ENCODE measurements at regions not wholly inside any gene's neighbourhood (a gene's known extent, or its start where the extent isn't known, plus 50 kb on each side); places are given as distances from the start of the nearest gene placed in this dataset.
A peak's percentile ranks its signal among the peaks of the same experiment; 100 is the strongest.

- no peak overlapping the region for H3K27ac Mint-ChIP-seq
- no peaks in the 10 kb centered on the region for H3K4me1 Mint-ChIP-seq
- DNase-seq = no peak
- no peaks in the 10 kb centered on the region for H3K36me3 Mint-ChIP-seq
- peaks cover 0 to 4% of the 10 kb centered on the region in 2 donors for H3K27me3 Mint-ChIP-seq
- no peaks in the 10 kb centered on the region for H3K9me3 Mint-ChIP-seq
- peak in 1 of 2 donors; percentile 42 for ATAC-seq (replicated peaks)
- H3K4me3 Mint-ChIP-seq = no peak overlapping the region
Observed at GRCh38 chr4:123871341-123871740, 474.7 kb downstream of the SPRY1 start.

- H3K27ac Mint-ChIP-seq = no peak overlapping the region
- ATAC-seq (replicated peaks) (no peak), DNase-seq (no peak)
- H3K36me3 Mint-ChIP-seq = no peaks in the 10 kb centered on the region
- H3K4me1 Mint-ChIP-seq = no peaks in the 10 kb centered on the region
- peaks cover 0 to 4% of the 10 kb centered on the region in 2 donors for H3K27me3 Mint-ChIP-seq
- no peak overlapping the region for H3K4me3 Mint-ChIP-seq
- no peaks in the 10 kb centered on the region for H3K9me3 Mint-ChIP-seq
Observed at GRCh38 chr4:123874063-123874462, 477.5 kb downstream of the SPRY1 start.

GRCh38 chr4:123876143-123876542 lies 479.5 kb downstream of the SPRY1 start:
- Mint-ChIP-seq H3K4me3 (no peak overlapping the region), H3K36me3 (no peaks in the 10 kb centered on the region), H3K9me3 (no peaks in the 10 kb centered on the region), H3K4me1 (no peaks in the 10 kb centered on the region), H3K27me3 (peaks cover 0 to 3% of the 10 kb centered on the region in 2 donors), H3K27ac (no peak overlapping the region)
- no peak for ATAC-seq (replicated peaks)
- no peak for DNase-seq

GRCh38 chr4:123876671-123877101 lies 480.1 kb downstream of the SPRY1 start:
- H3K9me3 Mint-ChIP-seq = no peaks in the 10 kb centered on the region
- DNase-seq (no peak), ATAC-seq (replicated peaks) (no peak)
- H3K4me1 Mint-ChIP-seq = no peaks in the 10 kb centered on the region
- H3K4me3 Mint-ChIP-seq = no peak overlapping the region
- H3K27ac Mint-ChIP-seq = no peak overlapping the region
- H3K36me3 Mint-ChIP-seq = no peaks in the 10 kb centered on the region
- H3K27me3 Mint-ChIP-seq = peaks cover 0 to 3% of the 10 kb centered on the region in 2 donors

GRCh38 chr4:123877551-123877950 lies 481.0 kb downstream of the SPRY1 start:
- Mint-ChIP-seq H3K27ac (no peak overlapping the region), H3K4me1 (no peaks in the 10 kb centered on the region), H3K27me3 (peaks cover 0 to 3% of the 10 kb centered on the region in 2 donors), H3K4me3 (no peak overlapping the region), H3K9me3 (no peaks in the 10 kb centered on the region), H3K36me3 (no peaks in the 10 kb centered on the region)
- ATAC-seq (replicated peaks) (no peak), DNase-seq (no peak)

- Mint-ChIP-seq H3K4me3 (no peak overlapping the region), H3K36me3 (no peaks in the 10 kb centered on the region), H3K27ac (no peak overlapping the region)
Observed at GRCh38 chr4:123878976-123879375, 482.4 kb downstream of the SPRY1 start.

GRCh38 chr4:123880631-123881030 lies 484.0 kb downstream of the SPRY1 start:
- H3K27ac Mint-ChIP-seq = no peak overlapping the region
- H3K27me3 Mint-ChIP-seq = peaks cover 0 to 3% of the 10 kb centered on the region in 2 donors
- H3K36me3 Mint-ChIP-seq = peaks cover 3% of the 10 kb centered on the region in 2 donors
- H3K9me3 Mint-ChIP-seq = peaks cover 4 to 5% of the 10 kb centered on the region in 2 donors
- ATAC-seq (replicated peaks) (no peak), DNase-seq (no peak)
- no peaks in the 10 kb centered on the region for H3K4me1 Mint-ChIP-seq
- H3K4me3 Mint-ChIP-seq = no peak overlapping the region

More at GRCh38 chr4:123878976-123879375, 482.4 kb downstream of the SPRY1 start:
- DNase-seq (no peak), ATAC-seq (replicated peaks) (no peak)
- Mint-ChIP-seq H3K4me1 (no peaks in the 10 kb centered on the region), H3K27me3 (peaks cover 0 to 3% of the 10 kb centered on the region in 2 donors), H3K9me3 (no peaks in the 10 kb centered on the region)

GRCh38 chr4:123884922-123885321 lies 488.3 kb downstream of the SPRY1 start:
- H3K4me3 Mint-ChIP-seq = no peak overlapping the region
- H3K27ac Mint-ChIP-seq = no peak overlapping the region
- DNase-seq (no peak), ATAC-seq (replicated peaks) (no peak)
- peaks cover 3% of the 10 kb centered on the region in 2 donors for H3K36me3 Mint-ChIP-seq
- H3K27me3 Mint-ChIP-seq = no peaks in the 10 kb centered on the region
- H3K9me3 Mint-ChIP-seq = peaks cover 4 to 5% of the 10 kb centered on the region in 2 donors
- H3K4me1 Mint-ChIP-seq = no peaks in the 10 kb centered on the region

- H3K36me3 Mint-ChIP-seq = peaks cover 3% of the 10 kb centered on the region in 2 donors
- no peak for DNase-seq
Observed at GRCh38 chr4:123889507-123889906, 492.9 kb downstream of the SPRY1 start.

GRCh38 chr4:123890889-123891288 lies 494.3 kb downstream of the SPRY1 start:
- Mint-ChIP-seq H3K4me3 (no peak overlapping the region), H3K9me3 (no peaks in the 10 kb centered on the region), H3K36me3 (no peaks in the 10 kb centered on the region), H3K27ac (no peak overlapping the region), H3K4me1 (no peaks in the 10 kb centered on the region), H3K27me3 (no peaks in the 10 kb centered on the region)
- DNase-seq (no peak), ATAC-seq (replicated peaks) (no peak)

More at GRCh38 chr4:123889507-123889906, 492.9 kb downstream of the SPRY1 start:
- Mint-ChIP-seq H3K9me3 (peaks cover 4% of the 10 kb centered on the region in 2 donors), H3K4me3 (no peak overlapping the region), H3K27ac (no peak overlapping the region), H3K4me1 (no peaks in the 10 kb centered on the region), H3K27me3 (no peaks in the 10 kb centered on the region)
- ATAC-seq (replicated peaks) = no peak

GRCh38 chr4:123891881-123892280 lies 495.3 kb downstream of the SPRY1 start:
- H3K4me3 Mint-ChIP-seq = no peak overlapping the region
- H3K27me3 Mint-ChIP-seq = peaks cover 0 to under 1% of the 10 kb centered on the region in 2 donors
- no peak overlapping the region for H3K27ac Mint-ChIP-seq
- DNase-seq = no peak
- no peak for ATAC-seq (replicated peaks)
- no peaks in the 10 kb centered on the region for H3K4me1 Mint-ChIP-seq
- H3K36me3 Mint-ChIP-seq = no peaks in the 10 kb centered on the region
- H3K9me3 Mint-ChIP-seq = no peaks in the 10 kb centered on the region

- H3K36me3 Mint-ChIP-seq = no peaks in the 10 kb centered on the region
- H3K4me1 Mint-ChIP-seq = no peaks in the 10 kb centered on the region
- H3K27me3 Mint-ChIP-seq = peaks cover 0 to 6% of the 10 kb centered on the region in 2 donors
- DNase-seq (no peak), ATAC-seq (replicated peaks) (no peak)
- H3K4me3 Mint-ChIP-seq = no peak overlapping the region
- no peak overlapping the region for H3K27ac Mint-ChIP-seq
- no peaks in the 10 kb centered on the region for H3K9me3 Mint-ChIP-seq
Observed at GRCh38 chr4:123892368-123892976, 495.9 kb downstream of the SPRY1 start.

- H3K4me3 Mint-ChIP-seq = no peak overlapping the region
- no peaks in the 10 kb centered on the region for H3K36me3 Mint-ChIP-seq
- H3K9me3 Mint-ChIP-seq = no peaks in the 10 kb centered on the region
- no peak for DNase-seq
- no peak overlapping the region for H3K27ac Mint-ChIP-seq
- ATAC-seq (replicated peaks) = no peak
- no peaks in the 10 kb centered on the region for H3K4me1 Mint-ChIP-seq
- H3K27me3 Mint-ChIP-seq = peaks cover 0 to 7% of the 10 kb centered on the region in 2 donors
Observed at GRCh38 chr4:123893011-123893981, 496.7 kb downstream of the SPRY1 start.

GRCh38 chr4:123896446-123897071 lies 500.0 kb downstream of the SPRY1 start:
- H3K27me3 Mint-ChIP-seq = peaks cover 0 to 7% of the 10 kb centered on the region in 2 donors
- ATAC-seq (replicated peaks) (no peak), DNase-seq (no peak)
- H3K36me3 Mint-ChIP-seq = no peaks in the 10 kb centered on the region
- H3K4me1 Mint-ChIP-seq = no peaks in the 10 kb centered on the region
- no peak overlapping the region for H3K27ac Mint-ChIP-seq
- no peaks in the 10 kb centered on the region for H3K9me3 Mint-ChIP-seq
- H3K4me3 Mint-ChIP-seq = no peak overlapping the region
